OCI-LY1 (cell line): ENCODE measurements at regions not wholly inside any gene's neighbourhood (a gene's known extent, or its start where the extent isn't known, plus 50 kb on each side); places are given as distances from the start of the nearest gene placed in this dataset.

Experiments
- CTCF ChIP-seq: fragments of 200-600 bp; sonication (generic), shearing (Covaris generic); IDR thresholded peaks from 2 replicates; pipeline ENCODE4 v1.5.1; 2017; ENCODE audit warnings: mild to moderate bottlenecking, antibody characterized with exemption, low read length, moderate library complexity, mixed read lengths
- EZH2 ChIP-seq: fragments of 200-600 bp; sonication (generic), shearing (Covaris generic); IDR thresholded peaks from 2 replicates; pipeline ENCODE4 v1.8.0; 2017; ENCODE audit warnings: borderline replicate concordance, mixed run types, mild to moderate bottlenecking, antibody characterized with exemption, low read length, moderate library complexity, mixed read lengths

- TF ChIP-seq CTCF (no peak), EZH2 (no peak)
These were observed 918.6 kb upstream of the PABPC4L start for GRCh38 chr4:135120195-135120594.
